ENCODE measurements at regions not wholly inside any gene's neighbourhood (a gene's known extent, or its start where the extent isn't known, plus 50 kb on each side); places are given as distances from the start of the nearest gene placed in this dataset.
A peak's percentile ranks its signal among the peaks of the same experiment; 100 is the strongest.

- Histone ChIP-seq H3K4me3 (replicated peaks in 1 of 2; ENCODE audit: low read depth in 1 of 2, low read length in 2 of 2) (peak overlapping the region; percentile 30 to 52), H3K4me2 (ENCODE audit: low read length) (peak overlapping the region; percentile 93), H3K27me3 (ENCODE audit: insufficient read depth, low read length) (no peaks in the 10 kb centered on the region), H3K4me1 (ENCODE audit: control insufficient read depth in 1 of 2, insufficient read depth in 2 of 2, low read length in 2 of 2) (peaks cover 95 to 99% of the 10 kb centered on the region in 2 experiments), H3K9ac (ENCODE audit: low read length) (peak overlapping the region; percentile 78), H3K9me3 (ENCODE audit: control insufficient read depth in 1 of 2, insufficient read depth in 1 of 2, low read depth in 1 of 2, low read length in 2 of 2) (no peaks in the 10 kb centered on the region), H3K79me2 (ENCODE audit: insufficient read depth, low read length) (no peaks in the 10 kb centered on the region), H3K9me2 (ENCODE audit: insufficient read depth) (no peaks in the 10 kb centered on the region), H3K27ac (ENCODE audit: low read depth, low read length) (peak overlapping the region; percentile 100), H4K20me1 (ENCODE audit: insufficient read depth) (no peaks in the 10 kb centered on the region), H2AFZ (ENCODE audit: low read depth, low read length, poor library complexity, severe bottlenecking) (no peak overlapping the region), H3K36me3 (ENCODE audit: control insufficient read depth in 1 of 2, insufficient read depth in 2 of 2, low read length in 2 of 2) (no peaks in the 10 kb centered on the region)
- ATAC-seq (peak; percentile 45), DNase-seq (ENCODE audit: low read depth, low spot score) (peak; percentile 82)
- intact Hi-C loops (cut with micrococcal nuclease), result loop anchor here (2.0 to 5.0 kb wide), 2 partner anchors 72 to 86 kb away; partner anchors contain the start of gene IRF2BPL
- ChIA-PET RAD21 (ENCODE audit: low non-redundant PET in 1 of 2, low total read pairs in 2 of 2, uncharacterized antibody in 2 of 2, unreplicated experiment in 2 of 2) (interaction anchor here in 1 of 2 experiments (1.2 kb wide), 1 partner anchor 38 kb away, joined by 3 read pairs; no protein-coding TSS in a partner anchor), POLR2A (interaction anchor here (0.9 to 2.5 kb wide), 7 partner anchors 9 to 96 kb away, joined by 3 to 15 read pairs (median 5); no protein-coding TSS in a partner anchor), CTCF (interaction anchor here (0.7 to 1.5 kb wide), 3 partner anchors 9 to 103 kb away, joined by 3 to 9 read pairs (median 4); no protein-coding TSS in a partner anchor)
- no TSS peak for BruUV-seq (replicated peaks)
- TF ChIP-seq SIN3A (IDR thresholded peaks at IDR 0.05; ENCODE audit: low read depth) (no peak), TCF7L2 (IDR thresholded peaks at IDR 0.05; ENCODE audit: borderline replicate concordance, extremely low read depth, insufficient read depth, insufficient read length) (peak; percentile 97), ELF1 (IDR thresholded peaks at IDR 0.05; ENCODE audit: borderline replicate concordance, low read depth) (no peak), JUND (IDR thresholded peaks at IDR 0.05) (no peak), CTCF (IDR thresholded peaks at IDR 0.05 in 2 of 3, conservative IDR thresholded peaks at IDR 0.05 in 1 of 3; ENCODE audit: borderline replicate concordance in 1 of 3, insufficient read depth in 1 of 3, low read depth in 2 of 3, low read length in 2 of 3) (0 out of 6 replicates have a peak, but pooled peaks of 1 of the 3 experiments have one; percentile 7), POLR2AphosphoS5 (IDR thresholded peaks at IDR 0.05; ENCODE audit: low read depth, low read length) (peak; percentile 75), CBX3 (IDR thresholded peaks at IDR 0.05; ENCODE audit: low read depth) (no peak)
- TF ChIP-seq, protein P1, sequence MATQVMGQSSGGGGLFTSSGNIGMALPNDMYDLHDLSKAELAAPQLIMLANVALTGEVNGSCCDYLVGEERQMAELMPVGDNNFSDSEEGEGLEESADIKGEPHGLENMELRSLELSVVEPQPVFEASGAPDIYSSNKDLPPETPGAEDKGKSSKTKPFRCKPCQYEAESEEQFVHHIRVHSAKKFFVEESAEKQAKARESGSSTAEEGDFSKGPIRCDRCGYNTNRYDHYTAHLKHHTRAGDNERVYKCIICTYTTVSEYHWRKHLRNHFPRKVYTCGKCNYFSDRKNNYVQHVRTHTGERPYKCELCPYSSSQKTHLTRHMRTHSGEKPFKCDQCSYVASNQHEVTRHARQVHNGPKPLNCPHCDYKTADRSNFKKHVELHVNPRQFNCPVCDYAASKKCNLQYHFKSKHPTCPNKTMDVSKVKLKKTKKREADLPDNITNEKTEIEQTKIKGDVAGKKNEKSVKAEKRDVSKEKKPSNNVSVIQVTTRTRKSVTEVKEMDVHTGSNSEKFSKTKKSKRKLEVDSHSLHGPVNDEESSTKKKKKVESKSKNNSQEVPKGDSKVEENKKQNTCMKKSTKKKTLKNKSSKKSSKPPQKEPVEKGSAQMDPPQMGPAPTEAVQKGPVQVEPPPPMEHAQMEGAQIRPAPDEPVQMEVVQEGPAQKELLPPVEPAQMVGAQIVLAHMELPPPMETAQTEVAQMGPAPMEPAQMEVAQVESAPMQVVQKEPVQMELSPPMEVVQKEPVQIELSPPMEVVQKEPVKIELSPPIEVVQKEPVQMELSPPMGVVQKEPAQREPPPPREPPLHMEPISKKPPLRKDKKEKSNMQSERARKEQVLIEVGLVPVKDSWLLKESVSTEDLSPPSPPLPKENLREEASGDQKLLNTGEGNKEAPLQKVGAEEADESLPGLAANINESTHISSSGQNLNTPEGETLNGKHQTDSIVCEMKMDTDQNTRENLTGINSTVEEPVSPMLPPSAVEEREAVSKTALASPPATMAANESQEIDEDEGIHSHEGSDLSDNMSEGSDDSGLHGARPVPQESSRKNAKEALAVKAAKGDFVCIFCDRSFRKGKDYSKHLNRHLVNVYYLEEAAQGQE (IDR thresholded peaks at IDR 0.05; ENCODE audit: low read depth), result no peak
- TF ChIP-seq, protein P2, sequence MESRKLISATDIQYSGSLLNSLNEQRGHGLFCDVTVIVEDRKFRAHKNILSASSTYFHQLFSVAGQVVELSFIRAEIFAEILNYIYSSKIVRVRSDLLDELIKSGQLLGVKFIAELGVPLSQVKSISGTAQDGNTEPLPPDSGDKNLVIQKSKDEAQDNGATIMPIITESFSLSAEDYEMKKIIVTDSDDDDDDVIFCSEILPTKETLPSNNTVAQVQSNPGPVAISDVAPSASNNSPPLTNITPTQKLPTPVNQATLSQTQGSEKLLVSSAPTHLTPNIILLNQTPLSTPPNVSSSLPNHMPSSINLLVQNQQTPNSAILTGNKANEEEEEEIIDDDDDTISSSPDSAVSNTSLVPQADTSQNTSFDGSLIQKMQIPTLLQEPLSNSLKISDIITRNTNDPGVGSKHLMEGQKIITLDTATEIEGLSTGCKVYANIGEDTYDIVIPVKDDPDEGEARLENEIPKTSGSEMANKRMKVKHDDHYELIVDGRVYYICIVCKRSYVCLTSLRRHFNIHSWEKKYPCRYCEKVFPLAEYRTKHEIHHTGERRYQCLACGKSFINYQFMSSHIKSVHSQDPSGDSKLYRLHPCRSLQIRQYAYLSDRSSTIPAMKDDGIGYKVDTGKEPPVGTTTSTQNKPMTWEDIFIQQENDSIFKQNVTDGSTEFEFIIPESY (IDR thresholded peaks at IDR 0.05; ENCODE audit: extremely low read depth, insufficient replicate concordance, low read length), result peak; percentile 19
Observed at GRCh38 chr14:76956316-76957090, 72.0 kb downstream of the IRF2BPL start.
